Testis (tissue), 2 donors: ENCODE measurements at regions not wholly inside any gene's neighbourhood (a gene's known extent, or its start where the extent isn't known, plus 50 kb on each side); places are given as distances from the start of the nearest gene placed in this dataset.

Source experiments
- DNase-seq: peaks from one replicate; pipeline ENCODE4 v3.0.0-alpha.2; 2019
- H3K27ac ChIP-seq, 2 donors: fragments of 200-600 bp; sonication (generic); one replicate each; pipeline ENCODE4 v1.5.1; 2019
- H3K27me3 ChIP-seq: fragments of 200-600 bp; sonication (generic); one replicate; pipeline ENCODE4 v1.5.1; 2019
- H3K36me3 ChIP-seq: fragments of 200-600 bp; sonication (generic); one replicate; pipeline ENCODE4 v1.5.1; 2017; ENCODE audit warnings: low read depth; ENCODE audit errors: missing control alignments
- H3K4me1 ChIP-seq: fragments of 200-600 bp; sonication (generic); one replicate; pipeline ENCODE4 v1.5.1; 2019
- H3K4me3 ChIP-seq, 2 donors: fragments of 200-600 bp; sonication (generic); one replicate each; pipeline ENCODE4 v1.5.1; 2017 to 2019
- H3K9me3 ChIP-seq: fragments of 200-600 bp; sonication (generic); one replicate; pipeline ENCODE4 v1.5.1; 2017
- POLR2A ChIP-seq: fragments of 450-650 bp; IDR thresholded peaks from one replicate; pipeline ENCODE4 v1.6.1; 2017; ENCODE audit warnings: antibody characterized with exemption, mild to moderate bottlenecking, moderate library complexity
- WGBS, 2 donors: methylation state at CpG; one replicate each; pipeline ENCODE4 v1.1.5; 2018; 5-methylcytosine and 5-hydroxymethylcytosine counted together
- intact Hi-C: fragments of 100-400 bp; cut with DNase I; formaldehyde crosslinking; loops from one replicate; pipeline ENCODE4 v1.15.1; 2023; ENCODE audit warnings: low total_unique reads
- TF ChIP-seq, protein P1 (sequence below), 3 experiments: fragments of 450-650 bp in 2 of 3; fragments of 200-600 bp in 1 of 3; sonication (generic) in 1 of 3; IDR thresholded peaks; one replicate each; pipeline ENCODE4 v1.5.1; 2016 to 2019; ENCODE audit warnings: antibody characterized with exemption in 3 of 3, mild to moderate bottlenecking in 2 of 3, moderate library complexity in 1 of 3

- intact Hi-C loops: no loop called here
- Histone ChIP-seq H3K4me1 (no peaks in the 10 kb centered on the region), H3K4me3 (no peak overlapping the region), H3K36me3 (no peaks in the 10 kb centered on the region), H3K27ac (no peak overlapping the region), H3K9me3 (no peaks in the 10 kb centered on the region), H3K27me3 (no peaks in the 10 kb centered on the region)
- TF ChIP-seq, protein P1, sequence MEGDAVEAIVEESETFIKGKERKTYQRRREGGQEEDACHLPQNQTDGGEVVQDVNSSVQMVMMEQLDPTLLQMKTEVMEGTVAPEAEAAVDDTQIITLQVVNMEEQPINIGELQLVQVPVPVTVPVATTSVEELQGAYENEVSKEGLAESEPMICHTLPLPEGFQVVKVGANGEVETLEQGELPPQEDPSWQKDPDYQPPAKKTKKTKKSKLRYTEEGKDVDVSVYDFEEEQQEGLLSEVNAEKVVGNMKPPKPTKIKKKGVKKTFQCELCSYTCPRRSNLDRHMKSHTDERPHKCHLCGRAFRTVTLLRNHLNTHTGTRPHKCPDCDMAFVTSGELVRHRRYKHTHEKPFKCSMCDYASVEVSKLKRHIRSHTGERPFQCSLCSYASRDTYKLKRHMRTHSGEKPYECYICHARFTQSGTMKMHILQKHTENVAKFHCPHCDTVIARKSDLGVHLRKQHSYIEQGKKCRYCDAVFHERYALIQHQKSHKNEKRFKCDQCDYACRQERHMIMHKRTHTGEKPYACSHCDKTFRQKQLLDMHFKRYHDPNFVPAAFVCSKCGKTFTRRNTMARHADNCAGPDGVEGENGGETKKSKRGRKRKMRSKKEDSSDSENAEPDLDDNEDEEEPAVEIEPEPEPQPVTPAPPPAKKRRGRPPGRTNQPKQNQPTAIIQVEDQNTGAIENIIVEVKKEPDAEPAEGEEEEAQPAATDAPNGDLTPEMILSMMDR (IDR thresholded peaks at IDR 0.05): no peak
- no peak for TF ChIP-seq POLR2A
- no peak for DNase-seq
These were observed 1392.4 kb upstream of the CELF2 start for GRCh38 chr10:9625304-9625703.

DNA sequence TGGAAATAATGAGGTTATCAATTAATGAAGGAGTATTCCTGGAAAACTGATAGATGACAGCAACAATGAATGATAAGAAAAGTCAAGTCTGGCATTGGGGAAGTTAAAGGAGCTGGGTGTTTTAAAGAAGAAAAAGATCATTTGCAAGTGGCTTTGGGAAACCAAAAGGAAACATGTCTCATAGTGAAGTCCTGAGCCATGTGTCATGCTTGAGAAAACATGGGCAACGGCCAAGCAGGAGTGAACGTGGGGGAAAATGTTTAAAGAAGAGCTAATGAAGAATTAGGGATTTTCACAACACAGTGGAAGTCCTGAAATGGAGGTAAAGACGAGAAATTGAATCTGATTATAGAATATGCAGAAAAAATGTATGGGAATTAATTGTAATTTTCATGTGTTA lies 1383.2 kb upstream of the CELF2 start:
- Histone ChIP-seq H3K27ac (no peak overlapping the region), H3K9me3 (no peaks in the 10 kb centered on the region), H3K4me3 (no peak overlapping the region), H3K27me3 (no peaks in the 10 kb centered on the region), H3K4me1 (no peaks in the 10 kb centered on the region), H3K36me3 (no peaks in the 10 kb centered on the region)
- TF ChIP-seq, protein P1 (IDR thresholded peaks at IDR 0.05): no peak
- TF ChIP-seq POLR2A: no peak
- intact Hi-C loops: no loop called here
- 67 to 87% methylated on average over 3 of the region's 3 CpGs for WGBS, 2 donors
- no peak for DNase-seq

GRCh38 chr10:9635691-9636090 lies 1382.0 kb upstream of the CELF2 start:
- 86 to 87% methylated on average over 2 of the region's 2 CpGs for WGBS, 2 donors

DNA sequence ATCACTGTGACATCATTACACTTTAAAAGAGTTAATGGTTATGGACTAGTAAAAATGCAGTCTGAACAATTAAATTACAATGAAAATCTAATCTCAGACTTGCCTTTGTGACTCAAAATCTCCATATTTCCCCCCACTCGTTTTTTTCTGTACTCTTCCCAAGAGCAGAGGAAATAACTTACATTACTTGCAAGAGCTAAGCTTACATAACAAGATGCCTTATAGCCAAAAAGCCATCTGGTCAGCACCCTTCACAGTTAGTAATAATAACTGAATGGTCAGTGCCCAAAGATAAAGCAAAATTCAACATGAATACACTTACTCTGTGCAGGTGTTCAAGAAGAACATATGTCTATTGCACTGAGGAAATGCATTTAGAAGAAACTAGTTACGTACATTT lies 1381.5 kb upstream of the CELF2 start:
- intact Hi-C loops: no loop called here
- H3K27ac ChIP-seq: no peak overlapping the region
- no peaks in the 10 kb centered on the region for H3K27me3 ChIP-seq
- no peaks in the 10 kb centered on the region for H3K4me1 ChIP-seq
- DNase-seq: no peak
- H3K36me3 ChIP-seq: no peaks in the 10 kb centered on the region
- no peak for TF ChIP-seq POLR2A
- TF ChIP-seq, protein P1 (IDR thresholded peaks at IDR 0.05): no peak
- H3K4me3 ChIP-seq: no peak overlapping the region
- WGBS, 2 donors: 66 to 69% methylated on average over 2 of the region's 2 CpGs
- no peaks in the 10 kb centered on the region for H3K9me3 ChIP-seq

More at GRCh38 chr10:9635691-9636090, 1382.0 kb upstream of the CELF2 start:
- no peak overlapping the region for H3K27ac ChIP-seq
- TF ChIP-seq, protein P1 (IDR thresholded peaks at IDR 0.05): no peak
- TF ChIP-seq POLR2A: no peak
- no peaks in the 10 kb centered on the region for H3K9me3 ChIP-seq
- no peak overlapping the region for H3K4me3 ChIP-seq
- no peaks in the 10 kb centered on the region for H3K36me3 ChIP-seq
- no peaks in the 10 kb centered on the region for H3K27me3 ChIP-seq
- no peak for DNase-seq
- H3K4me1 ChIP-seq: no peaks in the 10 kb centered on the region
- intact Hi-C loops: no loop called here

DNA sequence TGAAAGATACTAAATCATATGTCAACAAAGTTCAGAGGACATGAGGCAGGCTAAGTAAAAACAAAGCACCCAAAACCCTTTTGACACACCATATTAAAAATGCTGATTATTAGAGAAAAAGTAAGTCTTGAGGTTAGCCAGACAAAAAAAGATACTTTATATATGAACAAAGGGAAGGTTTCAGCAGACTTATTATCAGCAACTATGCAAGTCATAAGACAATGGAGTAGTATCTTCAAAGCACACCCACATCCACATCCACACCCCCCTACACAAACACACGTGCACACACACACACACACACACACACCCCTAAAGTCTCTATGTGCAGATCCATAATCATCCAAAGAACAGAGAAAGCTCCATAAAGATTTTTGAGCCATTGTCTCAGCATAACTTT lies 1373.9 kb upstream of the CELF2 start:
- TF ChIP-seq, protein P1 (IDR thresholded peaks at IDR 0.05): no peak
- no peak for TF ChIP-seq POLR2A
- no peak for DNase-seq
- no peaks in the 10 kb centered on the region for H3K4me1 ChIP-seq
- 40 to 53% methylated on average over 1 of the region's 1 CpG for WGBS, 2 donors
- intact Hi-C loops: no loop called here
- H3K36me3 ChIP-seq: no peaks in the 10 kb centered on the region
- H3K27me3 ChIP-seq: no peaks in the 10 kb centered on the region
- H3K27ac ChIP-seq: no peak overlapping the region
- H3K4me3 ChIP-seq: no peak overlapping the region
- no peaks in the 10 kb centered on the region for H3K9me3 ChIP-seq
